ENCODE measurements at regions not wholly inside any gene's neighbourhood (a gene's known extent, or its start where the extent isn't known, plus 50 kb on each side); places are given as distances from the start of the nearest gene placed in this dataset.

DNA sequence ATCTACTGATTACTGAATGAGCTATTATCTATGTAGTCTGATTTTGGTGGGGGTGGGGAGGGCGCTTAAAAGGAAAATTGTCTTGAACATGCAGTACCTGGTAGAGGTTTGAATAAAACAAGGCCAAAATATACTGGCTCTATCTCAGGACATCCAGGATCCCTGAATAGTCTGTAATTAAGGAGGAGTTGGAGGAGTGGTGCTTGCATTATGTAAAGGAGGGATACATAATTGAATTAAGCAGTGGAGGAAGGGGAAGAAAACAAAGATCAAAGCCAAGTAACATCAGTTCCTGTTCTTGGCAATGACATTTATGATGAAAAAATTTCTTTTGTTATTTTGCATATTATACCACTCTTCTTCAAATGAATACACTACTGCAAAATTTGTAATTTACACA is 539.4 kb upstream of the ZEB2 start:
- Histone ChIP-seq H3K4me2 (no peak overlapping the region), H3K27me3 (no peaks in the 10 kb centered on the region), H3K27ac (no peak overlapping the region), H3K9me3 (replicated peaks in 1 of 11) (no peaks in the 10 kb centered on the region), H3K36me3 (no peaks in the 10 kb centered on the region), H3K4me3 (no peak overlapping the region), H3K4me1 (no peaks in the 10 kb centered on the region), H4K20me1 (no peaks in the 10 kb centered on the region), H3K9ac (no peak overlapping the region)
- no peak for TF ChIP-seq Cebpa-rat (IDR thresholded peaks at IDR 0.05)

- no peak overlapping the region for H3K4me3 ChIP-seq
- no peak overlapping the region for H3K4me2 ChIP-seq
- no peaks in the 10 kb centered on the region for H3K27me3 ChIP-seq
- no peaks in the 10 kb centered on the region for H3K36me3 ChIP-seq
- no peak for TF ChIP-seq Cebpa-rat (IDR thresholded peaks at IDR 0.05)
- no peaks in the 10 kb centered on the region for H3K4me1 ChIP-seq
- H3K9me3 ChIP-seq (replicated peaks in 1 of 11): no peaks in the 10 kb centered on the region
- H3K27ac ChIP-seq: no peak overlapping the region
- no peak overlapping the region for H3K9ac ChIP-seq
- no peaks in the 10 kb centered on the region for H4K20me1 ChIP-seq
These were observed 538.5 kb upstream of the ZEB2 start for GRCh38 chr2:145058457-145058856.

DNA sequence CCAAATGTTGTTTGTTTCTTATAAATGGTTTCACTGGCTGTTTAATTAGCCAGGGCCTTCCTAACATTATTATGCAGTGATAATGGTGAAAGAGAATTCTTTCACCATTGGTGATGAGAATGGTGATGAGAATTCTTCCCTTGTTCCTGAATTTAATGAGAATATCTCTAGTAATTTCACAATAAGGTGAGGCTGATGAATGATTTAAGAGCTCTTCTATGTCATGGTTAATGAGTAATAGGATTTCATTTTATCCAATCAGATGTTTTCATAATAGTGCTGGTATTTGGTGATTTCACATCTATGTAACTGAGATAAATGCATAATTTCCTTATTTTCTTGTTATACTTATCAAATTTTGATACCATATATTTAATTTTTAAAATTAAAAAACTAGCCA is 535.7 kb upstream of the ZEB2 start:
- no peak for TF ChIP-seq Cebpa-rat (IDR thresholded peaks at IDR 0.05)
- H3K4me3 ChIP-seq: no peak overlapping the region
- no peaks in the 10 kb centered on the region for H3K4me1 ChIP-seq
- no peak overlapping the region for H3K4me2 ChIP-seq
- H3K9me3 ChIP-seq (replicated peaks in 1 of 11): no peaks in the 10 kb centered on the region
- no peak overlapping the region for H3K27ac ChIP-seq
- no peaks in the 10 kb centered on the region for H3K36me3 ChIP-seq
- no peaks in the 10 kb centered on the region for H4K20me1 ChIP-seq
- no peak overlapping the region for H3K9ac ChIP-seq
- H3K27me3 ChIP-seq: no peaks in the 10 kb centered on the region

- no peaks in the 10 kb centered on the region for H3K36me3 ChIP-seq
- no peaks in the 10 kb centered on the region for H3K27me3 ChIP-seq
- no peak overlapping the region for H3K9ac ChIP-seq
- H3K9me3 ChIP-seq (replicated peaks in 1 of 11): no peaks in the 10 kb centered on the region
- no peak overlapping the region for H3K4me3 ChIP-seq
- no peak for TF ChIP-seq Cebpa-rat (IDR thresholded peaks at IDR 0.05)
- H3K27ac ChIP-seq: no peak overlapping the region
- H3K4me1 ChIP-seq: no peaks in the 10 kb centered on the region
- H4K20me1 ChIP-seq: no peaks in the 10 kb centered on the region
- no peak overlapping the region for H3K4me2 ChIP-seq
These were observed 530.2 kb upstream of the ZEB2 start for GRCh38 chr2:145050134-145050533.

DNA sequence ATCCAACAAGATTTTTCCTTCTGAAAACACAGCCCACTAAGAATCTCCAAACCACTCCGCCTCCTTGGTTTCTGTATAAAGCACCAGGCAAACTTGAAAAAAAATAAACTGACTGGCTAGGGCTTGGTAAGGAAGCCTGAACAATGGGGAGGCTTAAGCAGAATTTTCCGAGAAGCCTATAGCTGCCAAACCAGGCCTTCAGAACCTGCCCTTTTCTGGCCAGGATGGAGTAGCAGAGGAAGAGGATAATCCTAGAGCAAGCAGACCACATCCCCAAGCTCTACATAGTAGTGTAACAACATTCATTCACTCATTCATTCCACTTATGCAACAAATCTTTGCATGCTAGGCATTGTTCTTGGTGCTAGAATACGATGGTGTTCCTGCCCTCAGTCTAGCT is 529.6 kb upstream of the ZEB2 start:
- Histone ChIP-seq H3K4me3 (no peak overlapping the region), H3K9me3 (replicated peaks in 1 of 11) (no peaks in the 10 kb centered on the region), H3K4me2 (no peak overlapping the region), H4K20me1 (no peaks in the 10 kb centered on the region), H3K36me3 (no peaks in the 10 kb centered on the region), H3K4me1 (no peaks in the 10 kb centered on the region), H3K27ac (no peak overlapping the region), H3K9ac (no peak overlapping the region), H3K27me3 (no peaks in the 10 kb centered on the region)
- TF ChIP-seq Cebpa-rat (IDR thresholded peaks at IDR 0.05): no peak

GRCh38 chr2:145047554-145047953 is 527.6 kb upstream of the ZEB2 start:
- no peaks in the 10 kb centered on the region for H4K20me1 ChIP-seq
- H3K36me3 ChIP-seq: no peaks in the 10 kb centered on the region
- H3K4me2 ChIP-seq: no peak overlapping the region
- no peak overlapping the region for H3K4me3 ChIP-seq
- no peaks in the 10 kb centered on the region for H3K9me3 ChIP-seq (replicated peaks in 1 of 11)
- H3K9ac ChIP-seq: no peak overlapping the region
- no peak for TF ChIP-seq Cebpa-rat (IDR thresholded peaks at IDR 0.05)
- no peak overlapping the region for H3K27ac ChIP-seq
- H3K4me1 ChIP-seq: no peaks in the 10 kb centered on the region
- H3K27me3 ChIP-seq: no peaks in the 10 kb centered on the region

GRCh38 chr2:145044491-145044890 is 524.6 kb upstream of the ZEB2 start:
- no peak overlapping the region for H3K9ac ChIP-seq
- H3K27me3 ChIP-seq: no peaks in the 10 kb centered on the region
- H3K4me1 ChIP-seq: no peaks in the 10 kb centered on the region
- H3K27ac ChIP-seq: no peak overlapping the region
- H3K9me3 ChIP-seq (replicated peaks in 1 of 11): no peaks in the 10 kb centered on the region
- H3K4me2 ChIP-seq: no peak overlapping the region
- H4K20me1 ChIP-seq: no peaks in the 10 kb centered on the region
- H3K36me3 ChIP-seq: no peaks in the 10 kb centered on the region
- no peak for TF ChIP-seq Cebpa-rat (IDR thresholded peaks at IDR 0.05)
- no peak overlapping the region for H3K4me3 ChIP-seq

DNA sequence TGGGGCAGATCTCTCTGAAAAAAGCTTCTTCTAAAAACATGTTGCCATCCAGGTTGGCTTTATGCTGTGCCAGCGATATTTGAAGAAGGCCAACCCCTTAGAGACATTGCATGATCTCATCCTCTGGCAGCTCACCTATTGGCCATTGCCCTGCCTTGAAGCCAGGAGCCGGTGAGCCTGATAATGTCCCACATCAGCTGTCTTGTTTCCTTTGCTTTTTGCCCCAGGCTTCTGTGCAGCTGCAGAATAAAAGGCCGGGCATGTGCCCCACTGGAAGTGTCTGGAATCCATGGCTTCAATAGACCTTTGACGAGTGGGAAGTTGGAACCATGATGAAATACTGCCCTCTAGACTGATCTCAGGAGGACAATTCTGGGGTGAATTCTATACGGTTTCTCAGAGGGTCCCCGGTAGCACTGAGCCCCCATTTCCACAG is 523.5 kb upstream of the ZEB2 start:
- Histone ChIP-seq H3K9me3 (replicated peaks in 1 of 11) (no peaks in the 10 kb centered on the region), H3K9ac (no peak overlapping the region), H3K27ac (no peak overlapping the region), H4K20me1 (no peaks in the 10 kb centered on the region), H3K27me3 (no peaks in the 10 kb centered on the region), H3K4me3 (no peak overlapping the region), H3K4me1 (peaks cover 0 to 4% (median 0%) of the 10 kb centered on the region in 10 experiments; a peak in 5 of 20 replicates), H3K4me2 (no peak overlapping the region), H3K36me3 (no peaks in the 10 kb centered on the region)
- no peak for TF ChIP-seq Cebpa-rat (IDR thresholded peaks at IDR 0.05)

GRCh38 chr2:145041706-145042105 is 521.8 kb upstream of the ZEB2 start:
- no peak for TF ChIP-seq Cebpa-rat (IDR thresholded peaks at IDR 0.05)
- Histone ChIP-seq H3K9me3 (replicated peaks in 1 of 11) (no peaks in the 10 kb centered on the region), H3K4me2 (no peak overlapping the region), H3K4me1 (peaks cover 0 to 9% (median 0%) of the 10 kb centered on the region in 10 experiments; a peak in 5 of 20 replicates), H3K9ac (no peak overlapping the region), H3K27me3 (no peaks in the 10 kb centered on the region), H3K4me3 (no peak overlapping the region), H3K36me3 (no peaks in the 10 kb centered on the region), H3K27ac (no peak overlapping the region), H4K20me1 (no peaks in the 10 kb centered on the region)

DNA sequence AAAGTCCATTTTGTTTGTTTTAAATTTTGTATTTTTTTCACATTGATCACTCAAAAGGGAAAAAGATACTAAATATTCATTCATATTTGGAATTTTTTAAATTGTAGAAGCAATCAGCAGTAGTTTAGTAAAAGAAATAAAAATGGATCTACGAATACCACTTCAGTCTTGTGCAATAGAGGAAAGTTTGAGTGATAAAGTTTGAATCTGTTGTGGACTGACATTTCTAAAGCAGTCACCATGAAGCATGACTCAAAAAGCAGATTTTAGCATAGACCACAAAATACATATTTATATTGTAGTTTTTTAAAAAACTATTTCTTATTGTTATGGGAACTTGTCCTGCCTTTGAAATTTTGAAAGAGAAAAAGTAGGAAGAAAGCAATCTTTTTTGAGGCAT is 520.5 kb upstream of the ZEB2 start:
- no peak overlapping the region for H3K9ac ChIP-seq
- H3K36me3 ChIP-seq: no peaks in the 10 kb centered on the region
- TF ChIP-seq Cebpa-rat (IDR thresholded peaks at IDR 0.05): no peak
- no peak overlapping the region for H3K4me3 ChIP-seq
- H3K27me3 ChIP-seq: no peaks in the 10 kb centered on the region
- no peaks in the 10 kb centered on the region for H3K9me3 ChIP-seq (replicated peaks in 1 of 11)
- no peak overlapping the region for H3K27ac ChIP-seq
- H3K4me1 ChIP-seq: peaks cover 0 to 9% (median 0%) of the 10 kb centered on the region in 10 experiments; a peak in 5 of 20 replicates
- no peak overlapping the region for H3K4me2 ChIP-seq
- no peaks in the 10 kb centered on the region for H4K20me1 ChIP-seq
